Mesendoderm (in vitro differentiated cells): ENCODE measurements at regions not wholly inside any gene's neighbourhood (a gene's known extent, or its start where the extent isn't known, plus 50 kb on each side); places are given as distances from the start of the nearest gene placed in this dataset.

Source experiments
- DNase-seq: peaks from one replicate; pipeline ENCODE4 v3.0.0; 2013
- H2AK5ac ChIP-seq: 2 replicates; pipeline ENCODE4 v1.6.1; 2013; ENCODE audit warnings: low read length, inconsistent platforms
- H2BK120ac ChIP-seq: 2 replicates; pipeline ENCODE4 v1.6.1; 2013; ENCODE audit warnings: low read depth, mild to moderate bottlenecking, low read length, moderate library complexity, mixed read lengths
- H2BK15ac ChIP-seq: replicated peaks from 2 replicates; pipeline ENCODE4 v1.6.1; 2013; ENCODE audit warnings: low read depth, mild to moderate bottlenecking, moderate library complexity
- H2BK5ac ChIP-seq: 2 replicates; pipeline ENCODE4 v1.6.1; 2013; ENCODE audit warnings: low read length, inconsistent platforms
- H3K18ac ChIP-seq: 2 replicates; pipeline ENCODE4 v1.6.1; 2013; ENCODE audit warnings: mild to moderate bottlenecking, low read length, mixed read lengths
- H3K23ac ChIP-seq: one replicate; pipeline ENCODE4 v1.6.1; 2013; ENCODE audit warnings: low read length
- H3K27ac ChIP-seq: 2 replicates; pipeline ENCODE4 v1.5.1; 2013; ENCODE audit warnings: low read depth, mild to moderate bottlenecking, inconsistent platforms, low read length, moderate library complexity
- H3K27me3 ChIP-seq: 2 replicates; pipeline ENCODE4 v1.6.1; 2013; ENCODE audit warnings: low read length, control low read depth, mild to moderate bottlenecking, inconsistent platforms; ENCODE audit not compliant: insufficient read depth, poor library complexity
- H3K36me3 ChIP-seq: 2 replicates; pipeline ENCODE4 v1.6.1; 2013; ENCODE audit warnings: low read length, inconsistent platforms; ENCODE audit not compliant: control insufficient read depth, insufficient read depth
- H3K4ac ChIP-seq: one replicate; pipeline ENCODE4 v1.6.1; 2013; ENCODE audit warnings: low read depth, mild to moderate bottlenecking, low read length, moderate library complexity
- H3K4me1 ChIP-seq: 2 replicates; pipeline ENCODE4 v1.6.1; 2013; ENCODE audit warnings: low read depth, low read length, inconsistent platforms; ENCODE audit not compliant: control insufficient read depth
- H3K4me2 ChIP-seq: 2 replicates; pipeline ENCODE4 v1.6.1; 2013; ENCODE audit warnings: low read length
- H3K4me3 ChIP-seq: 2 replicates; pipeline ENCODE4 v1.5.1; 2013; ENCODE audit warnings: mild to moderate bottlenecking, low read length
- H3K56ac ChIP-seq: one replicate; pipeline ENCODE4 v1.6.1; 2013; ENCODE audit warnings: low read length
- H3K79me1 ChIP-seq: 2 replicates; pipeline ENCODE4 v1.6.1; 2013; ENCODE audit warnings: low read length, inconsistent platforms
- H3K79me2 ChIP-seq: 2 replicates; pipeline ENCODE4 v1.6.1; 2013; ENCODE audit warnings: mild to moderate bottlenecking, low read length; ENCODE audit not compliant: control insufficient read depth, insufficient read depth
- H3K9ac ChIP-seq: 2 replicates; pipeline ENCODE4 v1.6.1; 2013; ENCODE audit warnings: low read length, inconsistent platforms
- H4K5ac ChIP-seq: one replicate; pipeline ENCODE4 v1.6.1; 2013; ENCODE audit warnings: low read length
- H4K8ac ChIP-seq: one replicate; pipeline ENCODE4 v1.6.1; 2013; ENCODE audit warnings: low read depth, mild to moderate bottlenecking, control low read depth, low read length, moderate library complexity
- WGBS: extraction: QIAGEN DNeasy Blood & Tissue Kit; methylation state at CpG from one replicate; pipeline ENCODE4 v1.1.7; 2013; ENCODE audit warnings: low lambda C conversion rate, missing lambda C conversion rate; ENCODE audit not compliant: insufficient coverage; ENCODE audit errors: extremely low coverage; 5-methylcytosine and 5-hydroxymethylcytosine counted together

DNA sequence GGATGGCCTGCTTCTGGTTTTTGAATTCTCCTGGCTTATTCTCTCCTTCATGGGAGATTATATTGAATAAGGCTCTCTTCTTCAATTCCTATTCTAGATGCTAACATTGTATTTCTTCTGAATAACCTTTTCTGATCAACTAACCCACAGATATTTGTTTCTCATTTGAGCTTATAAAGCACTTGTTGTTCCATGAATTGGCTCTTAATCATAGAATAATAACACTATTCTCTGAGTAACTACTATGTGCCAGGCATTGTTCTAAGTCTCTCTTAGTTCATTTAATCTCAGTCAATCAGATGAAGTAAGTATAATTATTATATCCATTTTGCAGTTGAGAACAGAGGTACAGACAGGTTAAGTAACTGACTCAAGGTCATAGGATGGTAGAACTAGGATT lies 136.3 kb upstream of the MLIP start:
- H3K27ac ChIP-seq: no peak overlapping the region

DNA sequence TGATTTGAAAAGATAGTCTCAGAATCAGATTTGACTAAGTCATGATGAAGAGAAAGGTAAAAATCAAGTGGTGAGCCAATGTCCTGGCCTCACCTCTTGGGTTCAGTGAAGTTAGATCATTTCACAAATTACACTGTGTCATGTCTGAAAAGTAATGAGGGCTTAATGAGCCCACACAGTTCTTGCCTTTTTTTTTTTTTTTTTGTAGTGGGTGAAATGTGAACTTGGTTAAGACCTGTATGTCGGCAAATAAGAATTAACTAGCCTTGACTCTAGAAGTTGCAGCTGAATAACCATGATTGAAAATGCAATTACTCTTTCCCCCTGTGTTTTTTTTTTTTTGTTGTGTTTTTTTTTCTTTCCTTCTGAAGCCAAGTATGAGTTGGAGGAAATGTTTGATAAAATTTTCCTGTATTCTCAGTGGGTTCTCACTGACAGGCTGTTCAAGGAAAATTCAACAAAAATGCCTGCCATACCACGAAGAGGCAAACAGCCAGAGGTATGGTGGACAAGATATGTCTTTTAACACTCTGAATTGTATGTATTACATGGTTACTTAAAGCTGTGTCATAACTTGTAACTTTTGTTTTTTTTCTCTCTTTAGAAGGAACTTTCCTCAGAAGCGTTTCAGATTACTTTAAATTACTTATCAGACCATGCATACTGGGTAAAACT lies 135.2 kb upstream of the MLIP start:
- H3K79me2 ChIP-seq: no peaks in the 10 kb centered on the region
- H3K9ac ChIP-seq: no peak overlapping the region
- no peak overlapping the region for H3K18ac ChIP-seq
- no peak overlapping the region for H2BK5ac ChIP-seq
- no peak overlapping the region for H2BK15ac ChIP-seq
- no peak overlapping the region for H3K23ac ChIP-seq
- H4K5ac ChIP-seq: no peak overlapping the region
- no peak overlapping the region for H3K27ac ChIP-seq
- H4K8ac ChIP-seq: no peak overlapping the region
- H3K4ac ChIP-seq: no peak overlapping the region
- no peaks in the 10 kb centered on the region for H3K4me1 ChIP-seq
- no peak overlapping the region for H2BK120ac ChIP-seq
- WGBS: no CpG with 5 or more reads among the region's 3 CpGs
- no peak overlapping the region for H3K4me3 ChIP-seq
- H3K56ac ChIP-seq: no peak overlapping the region
- H3K4me2 ChIP-seq: no peak overlapping the region
- H3K36me3 ChIP-seq: no peaks in the 10 kb centered on the region
- H3K27me3 ChIP-seq: no peaks in the 10 kb centered on the region
- no peaks in the 10 kb centered on the region for H3K79me1 ChIP-seq
- no peak overlapping the region for H2AK5ac ChIP-seq
- DNase-seq: no peak

More for the DNA sequence above, 136.3 kb upstream of the MLIP start:
- no peak overlapping the region for H3K9ac ChIP-seq
- H3K56ac ChIP-seq: no peak overlapping the region
- no peak overlapping the region for H2AK5ac ChIP-seq
- no peak overlapping the region for H3K4ac ChIP-seq
- H3K4me1 ChIP-seq: no peaks in the 10 kb centered on the region
- H4K5ac ChIP-seq: no peak overlapping the region
- DNase-seq: no peak
- no peaks in the 10 kb centered on the region for H3K79me2 ChIP-seq
- H3K79me1 ChIP-seq: no peaks in the 10 kb centered on the region
- no peak overlapping the region for H3K4me3 ChIP-seq
- no peaks in the 10 kb centered on the region for H3K36me3 ChIP-seq
- H3K18ac ChIP-seq: no peak overlapping the region
- H2BK5ac ChIP-seq: no peak overlapping the region
- H4K8ac ChIP-seq: no peak overlapping the region
- no peak overlapping the region for H3K23ac ChIP-seq
- H2BK15ac ChIP-seq: no peak overlapping the region
- no peak overlapping the region for H2BK120ac ChIP-seq
- H3K27me3 ChIP-seq: no peaks in the 10 kb centered on the region
- H3K4me2 ChIP-seq: no peak overlapping the region

DNA sequence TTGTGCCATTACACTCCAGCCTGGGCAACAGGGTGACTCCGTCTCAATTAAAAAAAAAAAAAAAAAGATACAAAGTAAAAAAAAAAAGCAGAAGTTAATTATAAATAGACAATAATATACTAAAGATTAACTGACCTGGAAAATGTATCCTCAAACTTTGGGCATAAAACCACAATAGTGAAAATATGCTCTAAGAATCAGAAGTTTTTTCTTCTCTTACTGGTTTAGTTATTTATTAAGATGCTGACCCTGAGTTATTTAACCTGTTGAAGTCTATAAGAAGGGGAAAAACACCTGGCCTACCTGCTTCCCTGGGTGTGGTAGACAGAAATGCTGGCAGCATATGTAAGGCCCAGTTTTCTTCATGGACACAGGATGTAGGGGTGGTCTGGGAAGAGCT lies 133.7 kb upstream of the MLIP start:
- H3K4me1 ChIP-seq: no peaks in the 10 kb centered on the region
- no peak overlapping the region for H2BK5ac ChIP-seq
- H4K8ac ChIP-seq: no peak overlapping the region
- H3K18ac ChIP-seq: no peak overlapping the region
- no peak overlapping the region for H2BK15ac ChIP-seq
- no peak overlapping the region for H3K27ac ChIP-seq
- no peak overlapping the region for H3K4me3 ChIP-seq
- H2BK120ac ChIP-seq: no peak overlapping the region
- H3K56ac ChIP-seq: no peak overlapping the region
- no peak overlapping the region for H3K4ac ChIP-seq
- no peak overlapping the region for H2AK5ac ChIP-seq
- H3K79me1 ChIP-seq: no peaks in the 10 kb centered on the region
- H3K23ac ChIP-seq: no peak overlapping the region
- H3K79me2 ChIP-seq: no peaks in the 10 kb centered on the region
- no CpG with 5 or more reads among the region's 1 CpG for WGBS
- H4K5ac ChIP-seq: no peak overlapping the region
- H3K27me3 ChIP-seq: no peaks in the 10 kb centered on the region
- no peak overlapping the region for H3K4me2 ChIP-seq
- no peaks in the 10 kb centered on the region for H3K36me3 ChIP-seq
- H3K9ac ChIP-seq: no peak overlapping the region
- DNase-seq: no peak

DNA sequence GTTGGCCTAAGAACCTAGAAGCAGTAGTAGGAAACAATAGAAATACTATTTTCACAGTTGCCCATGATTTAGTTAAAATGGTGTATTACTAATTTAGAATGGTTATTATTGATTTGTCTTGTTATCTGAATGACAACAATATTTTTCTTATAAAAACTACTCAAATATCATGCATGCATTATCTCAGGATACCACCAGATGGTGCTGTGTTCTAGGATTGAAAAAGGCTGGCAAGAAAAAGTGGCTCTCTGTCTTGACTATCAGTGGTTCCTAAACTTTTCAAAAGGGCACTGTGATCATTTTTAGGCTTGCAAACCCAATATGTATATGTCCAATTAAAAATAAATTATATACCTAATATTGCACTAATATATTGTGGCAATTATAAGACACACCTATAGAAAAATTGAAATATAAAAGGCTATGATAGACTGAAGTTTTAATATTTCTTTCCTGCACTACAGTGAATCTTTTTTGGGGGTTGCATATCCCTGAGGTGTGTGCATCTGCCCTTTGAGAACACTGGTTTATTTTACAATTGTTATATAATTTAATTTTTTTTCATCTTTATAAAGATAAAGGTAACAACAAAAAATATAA lies 131.7 kb upstream of the MLIP start:
- no peaks in the 10 kb centered on the region for H3K27me3 ChIP-seq
- peak; percentile 45 for DNase-seq
- no peaks in the 10 kb centered on the region for H3K36me3 ChIP-seq
- no peak overlapping the region for H4K8ac ChIP-seq
- no peak overlapping the region for H3K4me3 ChIP-seq
- H3K56ac ChIP-seq: no peak overlapping the region
- no peak overlapping the region for H4K5ac ChIP-seq
- H2AK5ac ChIP-seq: no peak overlapping the region
- no peak overlapping the region for H3K9ac ChIP-seq
- no peak overlapping the region for H2BK15ac ChIP-seq
- no peak overlapping the region for H2BK5ac ChIP-seq
- H3K79me2 ChIP-seq: no peaks in the 10 kb centered on the region
- no peaks in the 10 kb centered on the region for H3K79me1 ChIP-seq
- H3K27ac ChIP-seq: no peak overlapping the region
- H3K23ac ChIP-seq: no peak overlapping the region
- H3K18ac ChIP-seq: no peak overlapping the region
- H3K4me1 ChIP-seq: no peaks in the 10 kb centered on the region
- H3K4me2 ChIP-seq: no peak overlapping the region
- no peak overlapping the region for H2BK120ac ChIP-seq
- no peak overlapping the region for H3K4ac ChIP-seq

DNA sequence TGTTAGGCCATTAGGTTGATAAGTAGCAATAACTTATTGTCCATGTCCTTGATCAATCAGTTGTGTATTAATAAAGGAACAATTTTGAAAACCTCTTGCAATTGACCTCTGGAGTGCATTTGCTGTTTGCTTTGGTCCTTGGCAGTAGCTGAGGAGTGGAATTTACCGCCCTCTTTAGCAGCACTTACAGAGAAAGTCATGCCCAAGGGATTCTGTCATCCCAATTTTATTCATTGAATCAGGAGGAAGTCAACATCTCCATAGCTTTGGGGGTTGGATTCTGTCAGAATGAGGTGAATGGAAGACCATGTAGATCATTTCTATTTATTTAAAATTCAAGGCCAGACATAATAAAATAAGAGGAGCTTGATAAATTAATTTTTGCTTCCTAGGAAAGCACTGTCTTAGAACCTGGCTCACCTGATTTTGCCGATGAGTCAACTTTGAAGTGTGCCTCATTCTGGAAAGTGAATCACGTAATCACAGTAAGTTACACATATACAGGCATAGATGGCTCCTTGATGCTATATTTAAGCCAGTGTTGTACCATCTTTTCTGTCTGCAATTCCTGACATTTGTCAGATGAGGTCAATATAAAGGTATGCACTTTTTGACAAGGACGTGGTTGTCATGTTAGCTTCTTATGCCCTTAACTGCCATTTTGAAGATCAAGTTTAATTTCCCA lies 128.7 kb upstream of the MLIP start:
- Histone ChIP-seq H3K27ac (no peak overlapping the region), H3K4ac (no peak overlapping the region), H3K27me3 (no peaks in the 10 kb centered on the region), H4K8ac (no peak overlapping the region), H3K4me2 (no peak overlapping the region), H3K36me3 (no peaks in the 10 kb centered on the region), H4K5ac (no peak overlapping the region), H3K4me1 (no peaks in the 10 kb centered on the region), H3K23ac (no peak overlapping the region), H3K18ac (no peak overlapping the region), H3K79me1 (no peaks in the 10 kb centered on the region), H3K56ac (no peak overlapping the region), H2BK15ac (no peak overlapping the region), H3K79me2 (no peaks in the 10 kb centered on the region), H3K4me3 (no peak overlapping the region), H2BK120ac (no peak overlapping the region), H2AK5ac (no peak overlapping the region), H2BK5ac (no peak overlapping the region), H3K9ac (no peak overlapping the region)
- no CpG with 5 or more reads among the region's 4 CpGs for WGBS
- peak; percentile 36 for DNase-seq
